A673 (cell line): ENCODE measurements at regions not wholly inside any gene's neighbourhood (a gene's known extent, or its start where the extent isn't known, plus 50 kb on each side); places are given as distances from the start of the nearest gene placed in this dataset.
A peak's percentile ranks its signal among the peaks of the same experiment; 100 is the strongest.

Experiments
- BruUV-seq: library from RNA; stranded (reverse); fragments of 400-500 nt; replicated peaks from 2 replicates; lab custom pipeline; 2021; lab: Mats Ljungman, UMichigan
- CTCF ChIA-PET: fragments of 300-600 bp; sonication (Branson Sonifier 250); formaldehyde crosslinking; loops from one replicate; lab custom pipeline; 2022; ENCODE audit warnings: antibody characterized with exemption; lab: Charles Lee
- POLR2A ChIA-PET: fragments of 300-600 bp; sonication (Branson Sonifier 250); formaldehyde crosslinking; loops from one replicate; lab custom pipeline; 2022; ENCODE audit warnings: antibody characterized with exemption; ENCODE audit not compliant: low non-redundant PET; lab: Charles Lee
- DNase-seq: peaks from one replicate; pipeline ENCODE4 v3.0.0-alpha.2; 2015; ENCODE audit warnings: low spot score
- H3K27ac ChIP-seq: fragments of 200-600 bp; sonication (generic); 2 replicates; pipeline ENCODE4 v1.5.1; 2016; ENCODE audit warnings: mixed run types, low read depth, mild to moderate bottlenecking, mixed read lengths, antibody characterized with exemption, low read length; ENCODE audit not compliant: poor library complexity, severe bottlenecking
- H3K27me3 ChIP-seq: fragments of 200-600 bp; sonication (generic); replicated peaks from 2 replicates; pipeline ENCODE4 v1.6.1; 2017; ENCODE audit warnings: mixed run types, low read depth, mild to moderate bottlenecking, mixed read lengths, antibody characterized with exemption, low read length; ENCODE audit not compliant: insufficient read depth, poor library complexity
- H3K36me3 ChIP-seq: fragments of 200-600 bp; sonication (generic); 2 replicates; pipeline ENCODE4 v1.6.1; 2016; ENCODE audit warnings: mixed run types, mild to moderate bottlenecking, mixed read lengths, antibody characterized with exemption, low read length; ENCODE audit not compliant: insufficient read depth, poor library complexity, severe bottlenecking
- H3K4me1 ChIP-seq: fragments of 200-600 bp; sonication (generic); 2 replicates; pipeline ENCODE4 v1.6.1; 2017; ENCODE audit warnings: mixed run types, mild to moderate bottlenecking, mixed read lengths, antibody characterized with exemption, low read length; ENCODE audit not compliant: insufficient read depth, poor library complexity, severe bottlenecking
- H3K4me3 ChIP-seq: fragments of 200-600 bp; sonication (generic); 2 replicates; pipeline ENCODE4 v1.5.1; 2016; ENCODE audit warnings: low read depth, mixed run types, mild to moderate bottlenecking, mixed read lengths, low read length; ENCODE audit not compliant: poor library complexity, severe bottlenecking
- H3K9me3 ChIP-seq: fragments of 200-600 bp; sonication (generic); 2 replicates; pipeline ENCODE4 v1.6.1; 2016; ENCODE audit warnings: mixed run types, low read depth, mild to moderate bottlenecking, mixed read lengths, antibody characterized with exemption, low read length; ENCODE audit not compliant: poor library complexity, severe bottlenecking
- EZH2 ChIP-seq: fragments of 200-600 bp; sonication (generic); IDR thresholded peaks from 2 replicates; pipeline ENCODE4 v1.6.1; 2017; ENCODE audit warnings: borderline replicate concordance, low read depth, mild to moderate bottlenecking, mixed read lengths, antibody characterized with exemption, low read length; ENCODE audit not compliant: poor library complexity, severe bottlenecking
- intact Hi-C: fragments of 100-400 bp; cut with micrococcal nuclease; formaldehyde crosslinking; loops from one replicate; pipeline ENCODE4 v1.10.0; 2022; ENCODE audit not compliant: unreplicated experiment
- TF ChIP-seq, protein P1 (sequence below): fragments of 300-800, 200-600 bp; sonication (generic); conservative IDR thresholded peaks from 2 replicates; pipeline ENCODE4 v1.5.1; 2017; ENCODE audit warnings: low read depth, mild to moderate bottlenecking, antibody characterized with exemption, low read length, moderate library complexity, mixed read lengths

DNA sequence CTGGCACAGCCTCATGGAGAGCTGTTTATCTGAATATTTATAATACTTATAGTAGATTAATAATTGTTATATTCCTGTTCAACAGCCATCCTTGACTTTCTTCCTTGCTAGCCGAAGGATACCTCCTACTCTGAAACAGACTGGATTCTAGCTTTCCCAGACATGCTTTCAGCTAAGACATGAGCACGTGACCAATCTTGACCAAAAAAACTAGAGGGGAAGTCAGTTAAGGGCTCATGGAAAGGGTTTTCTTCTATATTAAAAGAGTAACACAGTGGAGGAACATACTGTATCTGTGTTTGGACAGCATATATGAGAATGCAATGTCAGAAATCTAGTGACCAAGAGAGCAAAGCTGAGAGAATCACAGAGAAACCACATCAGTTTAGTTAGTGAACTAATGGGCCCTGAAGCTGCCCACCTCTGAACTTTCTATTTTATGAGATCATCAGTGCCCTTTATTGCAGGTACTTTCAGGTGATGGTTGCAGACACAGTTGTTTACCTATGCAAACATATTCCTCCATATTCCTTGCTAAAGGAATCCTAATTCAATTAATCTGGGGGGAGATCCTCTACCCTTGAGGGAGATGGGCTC, 140.4 kb upstream of the SLC24A3 start:
- TF ChIP-seq EZH2, result no peak
- TF ChIP-seq, protein P1, sequence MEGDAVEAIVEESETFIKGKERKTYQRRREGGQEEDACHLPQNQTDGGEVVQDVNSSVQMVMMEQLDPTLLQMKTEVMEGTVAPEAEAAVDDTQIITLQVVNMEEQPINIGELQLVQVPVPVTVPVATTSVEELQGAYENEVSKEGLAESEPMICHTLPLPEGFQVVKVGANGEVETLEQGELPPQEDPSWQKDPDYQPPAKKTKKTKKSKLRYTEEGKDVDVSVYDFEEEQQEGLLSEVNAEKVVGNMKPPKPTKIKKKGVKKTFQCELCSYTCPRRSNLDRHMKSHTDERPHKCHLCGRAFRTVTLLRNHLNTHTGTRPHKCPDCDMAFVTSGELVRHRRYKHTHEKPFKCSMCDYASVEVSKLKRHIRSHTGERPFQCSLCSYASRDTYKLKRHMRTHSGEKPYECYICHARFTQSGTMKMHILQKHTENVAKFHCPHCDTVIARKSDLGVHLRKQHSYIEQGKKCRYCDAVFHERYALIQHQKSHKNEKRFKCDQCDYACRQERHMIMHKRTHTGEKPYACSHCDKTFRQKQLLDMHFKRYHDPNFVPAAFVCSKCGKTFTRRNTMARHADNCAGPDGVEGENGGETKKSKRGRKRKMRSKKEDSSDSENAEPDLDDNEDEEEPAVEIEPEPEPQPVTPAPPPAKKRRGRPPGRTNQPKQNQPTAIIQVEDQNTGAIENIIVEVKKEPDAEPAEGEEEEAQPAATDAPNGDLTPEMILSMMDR, result no peak
- ChIA-PET POLR2A (no interaction called here), CTCF (interaction anchor here (0.6 kb wide), 1 partner anchor 511 kb away, joined by 9 read pairs; no protein-coding TSS in a partner anchor)
- no peaks in the 10 kb centered on the region for H3K27me3 ChIP-seq
- no peaks in the 10 kb centered on the region for H3K9me3 ChIP-seq
- intact Hi-C loops, result loop anchor here (5.0 kb wide), 1 partner anchor 590 kb away; no protein-coding TSS in a partner anchor
- no peak overlapping the region for H3K27ac ChIP-seq
- H3K4me1 ChIP-seq, result no peaks in the 10 kb centered on the region
- no peak for DNase-seq
- BruUV-seq, result no TSS peak
- H3K36me3 ChIP-seq, result no peaks in the 10 kb centered on the region
- H3K4me3 ChIP-seq, result no peak overlapping the region

DNA sequence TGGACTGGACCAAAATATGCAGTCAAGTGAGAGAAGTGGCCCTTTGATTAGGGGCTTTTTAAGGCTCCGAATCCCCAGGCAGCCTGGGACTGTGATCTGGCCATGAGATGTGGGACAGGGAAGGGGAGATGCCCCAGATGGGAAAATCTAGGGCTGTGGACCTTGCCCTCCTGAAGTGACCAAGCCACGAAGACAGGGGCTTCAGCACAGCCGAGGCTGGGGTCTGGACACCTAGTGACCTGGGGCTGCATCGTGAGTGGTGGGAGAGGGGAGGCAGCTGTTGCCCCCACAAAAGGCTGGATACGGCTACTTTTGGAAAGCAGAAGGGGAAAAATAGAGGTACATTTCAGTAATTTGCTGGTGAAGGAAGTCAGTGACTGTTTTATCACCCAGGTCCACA, 139.5 kb upstream of the SLC24A3 start:
- H3K4me1 ChIP-seq, result no peaks in the 10 kb centered on the region
- no TSS peak for BruUV-seq
- intact Hi-C loops, result loop anchor here (5.0 kb wide), 1 partner anchor 589 kb away; no protein-coding TSS in a partner anchor
- no peaks in the 10 kb centered on the region for H3K27me3 ChIP-seq
- H3K27ac ChIP-seq, result no peak overlapping the region
- POLR2A ChIA-PET, result no interaction called here
- CTCF ChIA-PET, result no interaction called here
- TF ChIP-seq, protein P1, result no peak
- no peak for TF ChIP-seq EZH2
- DNase-seq, result no peak
- no peaks in the 10 kb centered on the region for H3K36me3 ChIP-seq
- no peaks in the 10 kb centered on the region for H3K9me3 ChIP-seq
- H3K4me3 ChIP-seq, result no peak overlapping the region

DNA sequence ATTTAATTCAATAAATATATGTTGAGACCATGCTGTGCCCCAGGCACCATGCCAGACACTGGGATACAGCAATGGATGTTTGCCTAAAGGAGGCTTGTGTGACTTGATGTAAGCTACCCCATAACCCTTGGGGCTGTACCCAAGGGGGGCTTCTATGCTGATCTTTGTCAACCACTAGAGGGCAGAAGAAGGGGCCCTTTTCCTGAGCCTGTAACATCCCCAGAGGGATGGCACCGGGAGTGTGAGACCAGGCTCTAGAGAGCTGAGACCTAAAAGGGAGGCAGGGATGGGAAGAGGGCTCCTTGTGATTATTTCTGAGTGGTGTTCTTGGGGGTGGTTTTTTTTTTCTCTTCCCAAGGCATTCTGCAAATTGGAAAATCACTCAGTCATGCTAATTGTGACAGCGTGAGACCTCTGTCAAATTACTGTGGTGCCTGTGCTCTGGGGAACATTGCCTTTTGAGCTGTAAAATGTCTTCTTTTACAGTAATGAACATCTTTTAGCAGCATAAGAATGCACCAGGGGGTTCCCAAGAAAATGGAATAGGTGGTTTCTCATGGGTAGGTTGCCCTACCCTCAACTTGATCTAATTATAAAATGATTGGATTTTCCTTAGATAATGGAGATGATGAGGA, 138.7 kb upstream of the SLC24A3 start:
- Histone ChIP-seq H3K4me3 (no peak overlapping the region), H3K27me3 (no peaks in the 10 kb centered on the region), H3K27ac (no peak overlapping the region), H3K9me3 (no peaks in the 10 kb centered on the region), H3K36me3 (no peaks in the 10 kb centered on the region), H3K4me1 (no peaks in the 10 kb centered on the region)
- peak; percentile 65 for DNase-seq
- ChIA-PET CTCF (interaction anchor here (0.6 to 0.7 kb wide), 2 partner anchors 191 to 288 kb away, joined by 3 read pairs; no protein-coding TSS in a partner anchor), POLR2A (no interaction called here)
- no peak for TF ChIP-seq EZH2
- TF ChIP-seq, protein P1, result peak; percentile 70
- no TSS peak for BruUV-seq
- intact Hi-C loops, result loop anchor here (5.0 kb wide), 1 partner anchor 589 kb away; no protein-coding TSS in a partner anchor
